Karpas-422 (cell line): ENCODE measurements at regions not wholly inside any gene's neighbourhood (a gene's known extent, or its start where the extent isn't known, plus 50 kb on each side); places are given as distances from the start of the nearest gene placed in this dataset.
"Not testable (repeated sequence)": the region's sequence is repeated elsewhere in the genome, so short reads cannot be mapped to it uniquely, and the experiment has no call there.

Experiments
- DNase-seq: peaks from one replicate; pipeline ENCODE4 v3.0.0-alpha.2; 2015
- H2AFZ ChIP-seq: fragments of 200-600 bp; sonication (generic); 2 replicates; pipeline ENCODE4 v1.6.1; 2014; ENCODE audit warnings: antibody characterized with exemption, low read length, mixed read lengths
- H3K27ac ChIP-seq: fragments of 200-600 bp; sonication (generic); 2 replicates; pipeline ENCODE4 v1.5.1; 2014; ENCODE audit warnings: mild to moderate bottlenecking, low read length, moderate library complexity
- H3K27me3 ChIP-seq: fragments of 200-600 bp; sonication (generic); 2 replicates; pipeline ENCODE4 v1.6.1; 2014; ENCODE audit warnings: low read length, mixed read lengths
- H3K36me3 ChIP-seq: fragments of 200-600 bp; sonication (generic); 2 replicates; pipeline ENCODE4 v1.6.1; 2014; ENCODE audit warnings: low read length, mixed read lengths; ENCODE audit not compliant: insufficient read depth
- H3K4me1 ChIP-seq: fragments of 200-600 bp; sonication (generic); 2 replicates; pipeline ENCODE4 v1.6.1; 2014; ENCODE audit warnings: mild to moderate bottlenecking, low read length, mixed read lengths
- H3K4me2 ChIP-seq: fragments of 200-600 bp; sonication (generic); 2 replicates; pipeline ENCODE4 v1.6.1; 2014; ENCODE audit warnings: low read length, low read depth, mild to moderate bottlenecking; ENCODE audit not compliant: poor library complexity, severe bottlenecking
- H3K4me3 ChIP-seq: fragments of 200-600 bp; sonication (generic); 2 replicates; pipeline ENCODE4 v1.5.1; 2014; ENCODE audit warnings: mild to moderate bottlenecking, antibody characterized with exemption, low read length, mixed read lengths
- H3K79me2 ChIP-seq: fragments of 200-600 bp; sonication (generic); 2 replicates; pipeline ENCODE4 v1.6.1; 2014; ENCODE audit warnings: mild to moderate bottlenecking, low read length, mixed read lengths
- H3K9ac ChIP-seq: fragments of 200-600 bp; sonication (generic); 2 replicates; pipeline ENCODE4 v1.6.0; 2014; ENCODE audit warnings: low read length
- H3K9me2 ChIP-seq: fragments of 200-600 bp; sonication (generic), shearing (Covaris generic); replicated peaks from 2 replicates; pipeline ENCODE4 v1.6.0; 2014; ENCODE audit warnings: mild to moderate bottlenecking, low read length, moderate library complexity; ENCODE audit not compliant: insufficient read depth
- H3K9me3 ChIP-seq: fragments of 300-700, 200-600 bp; sonication (generic); 2 replicates; pipeline ENCODE4 v1.6.1; 2014; ENCODE audit warnings: low read length, mixed read lengths
- H4K20me1 ChIP-seq: fragments of 200-600 bp; sonication (generic); 2 replicates; pipeline ENCODE4 v1.6.1; 2014; ENCODE audit warnings: mild to moderate bottlenecking, antibody characterized with exemption, low read length, low read depth; ENCODE audit not compliant: insufficient read depth

DNA sequence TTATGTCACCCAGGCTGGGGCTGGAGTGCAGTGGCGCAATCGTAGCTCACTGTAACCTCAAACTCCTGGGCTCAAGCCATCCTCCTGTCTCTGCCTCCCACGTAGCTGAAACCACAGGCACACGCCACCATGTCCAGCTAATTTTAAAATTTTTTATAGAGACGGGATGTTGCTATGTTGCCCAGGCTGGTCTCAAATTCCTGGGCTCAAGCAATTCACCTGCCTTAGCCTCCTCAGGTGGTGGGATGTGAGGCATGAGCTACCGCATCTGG, 123.2 kb upstream of the PARD3 start:
- no peaks in the 10 kb centered on the region for H3K4me1 ChIP-seq
- no peak overlapping the region for H3K9ac ChIP-seq
- no peak overlapping the region for H2AFZ ChIP-seq
- no peaks in the 10 kb centered on the region for H3K27me3 ChIP-seq
- H3K4me3 ChIP-seq: no peak overlapping the region
- H3K27ac ChIP-seq: no peak overlapping the region
- no peak overlapping the region for H3K4me2 ChIP-seq
- no peaks in the 10 kb centered on the region for H3K9me2 ChIP-seq
- H3K79me2 ChIP-seq: no peaks in the 10 kb centered on the region
- H4K20me1 ChIP-seq: no peaks in the 10 kb centered on the region
- H3K9me3 ChIP-seq: no peaks in the 10 kb centered on the region
- no peaks in the 10 kb centered on the region for H3K36me3 ChIP-seq
- no peak for DNase-seq

DNA sequence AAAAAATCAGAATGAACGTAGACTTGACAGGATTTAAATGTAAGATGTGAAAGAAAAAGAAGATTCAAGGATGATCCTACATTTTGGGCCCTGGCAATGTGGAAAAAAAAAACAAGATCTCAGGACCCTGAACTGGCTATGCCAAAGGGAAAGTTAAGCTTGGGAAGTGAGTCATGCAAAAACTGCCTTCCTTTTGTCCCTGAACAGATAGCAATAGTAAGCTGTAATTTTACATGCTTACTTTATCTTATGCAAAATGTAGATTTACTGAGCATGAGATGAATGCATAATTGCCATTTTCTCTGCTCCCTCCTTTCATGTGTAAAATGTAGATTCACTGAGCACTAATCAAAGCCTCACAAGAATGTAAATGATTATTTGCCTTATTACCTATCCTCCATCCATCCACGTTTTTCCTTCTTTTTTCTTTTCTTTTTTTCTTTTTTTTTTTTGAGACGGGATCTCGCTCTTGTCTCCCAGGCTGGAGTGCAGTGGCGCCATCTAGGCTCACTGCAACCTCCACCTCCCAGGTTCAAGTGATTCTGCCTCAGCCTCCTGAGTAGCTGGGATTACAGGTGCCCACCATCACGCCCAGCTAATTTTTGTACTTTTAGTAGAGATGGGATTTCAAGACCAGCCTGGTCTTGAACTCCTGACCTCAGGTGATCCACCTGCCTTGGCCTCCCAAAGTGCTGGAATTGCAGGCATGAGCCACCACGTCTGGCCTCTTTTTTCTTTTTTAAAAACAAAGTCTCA, 122.7 kb upstream of the PARD3 start:
- not testable (repeated sequence) for H3K9me3 ChIP-seq, H3K4me1 ChIP-seq, H2AFZ ChIP-seq, H3K27ac ChIP-seq, H3K9ac ChIP-seq, H3K36me3 ChIP-seq, H3K79me2 ChIP-seq, H3K4me2 ChIP-seq, H3K9me2 ChIP-seq, H3K27me3 ChIP-seq, H3K4me3 ChIP-seq, H4K20me1 ChIP-seq, DNase-seq

- no peaks in the 10 kb centered on the region for H4K20me1 ChIP-seq
- no peaks in the 10 kb centered on the region for H3K27me3 ChIP-seq
- H3K36me3 ChIP-seq: no peaks in the 10 kb centered on the region
- H3K4me2 ChIP-seq: no peak overlapping the region
- no peaks in the 10 kb centered on the region for H3K9me3 ChIP-seq
- no peak overlapping the region for H3K9ac ChIP-seq
- no peak for DNase-seq
- no peaks in the 10 kb centered on the region for H3K9me2 ChIP-seq
- no peaks in the 10 kb centered on the region for H3K4me1 ChIP-seq
- no peak overlapping the region for H3K27ac ChIP-seq
- H3K4me3 ChIP-seq: no peak overlapping the region
- no peak overlapping the region for H2AFZ ChIP-seq
- H3K79me2 ChIP-seq: no peaks in the 10 kb centered on the region
These were observed 121.0 kb upstream of the PARD3 start for GRCh38 chr10:34936061-34936460.

DNA sequence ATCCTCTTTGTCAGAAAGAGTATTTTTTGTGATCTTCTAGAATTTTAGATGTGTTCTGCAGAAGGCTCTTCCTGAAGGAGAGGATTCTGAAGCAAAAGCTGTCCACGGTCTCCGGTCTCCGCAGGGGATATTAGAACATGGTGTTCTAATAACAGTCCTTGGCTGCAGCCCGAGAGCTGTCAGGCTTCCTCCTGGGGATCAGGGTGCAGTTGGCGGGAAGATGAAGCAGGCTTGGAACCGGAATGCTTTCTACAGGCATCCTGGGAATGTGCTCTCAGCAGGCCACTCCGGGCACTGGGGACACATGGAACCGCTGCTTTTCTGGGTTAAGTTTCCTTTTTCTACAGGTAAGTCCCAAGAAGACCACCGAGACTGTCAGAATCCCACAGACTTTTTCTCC, 118.6 kb upstream of the PARD3 start:
- Histone ChIP-seq H3K9ac (no peak overlapping the region), H4K20me1 (no peaks in the 10 kb centered on the region), H3K4me3 (no peak overlapping the region), H3K79me2 (no peaks in the 10 kb centered on the region), H3K4me2 (no peak overlapping the region), H3K27me3 (no peaks in the 10 kb centered on the region), H2AFZ (no peak overlapping the region), H3K27ac (no peak overlapping the region), H3K4me1 (no peaks in the 10 kb centered on the region), H3K9me3 (no peaks in the 10 kb centered on the region), H3K9me2 (no peaks in the 10 kb centered on the region), H3K36me3 (no peaks in the 10 kb centered on the region)
- DNase-seq: no peak

GRCh38 chr10:34932235-34932634, 117.1 kb upstream of the PARD3 start:
- Histone ChIP-seq H3K9me2 (no peaks in the 10 kb centered on the region), H3K4me2 (no peak overlapping the region), H3K4me3 (no peak overlapping the region), H3K9ac (no peak overlapping the region), H3K36me3 (no peaks in the 10 kb centered on the region), H3K27me3 (no peaks in the 10 kb centered on the region), H4K20me1 (no peaks in the 10 kb centered on the region), H3K9me3 (no peaks in the 10 kb centered on the region), H3K4me1 (no peaks in the 10 kb centered on the region), H3K79me2 (no peaks in the 10 kb centered on the region), H3K27ac (no peak overlapping the region), H2AFZ (no peak overlapping the region)
- DNase-seq: no peak

- H3K79me2 ChIP-seq: no peaks in the 10 kb centered on the region
- no peaks in the 10 kb centered on the region for H3K36me3 ChIP-seq
- no peak overlapping the region for H3K9ac ChIP-seq
- H3K27me3 ChIP-seq: no peaks in the 10 kb centered on the region
- H3K9me3 ChIP-seq: no peaks in the 10 kb centered on the region
- no peak overlapping the region for H3K27ac ChIP-seq
- no peaks in the 10 kb centered on the region for H3K4me1 ChIP-seq
- no peaks in the 10 kb centered on the region for H4K20me1 ChIP-seq
- H3K4me3 ChIP-seq: no peak overlapping the region
- no peak overlapping the region for H3K4me2 ChIP-seq
- H2AFZ ChIP-seq: no peak overlapping the region
- DNase-seq: no peak
- H3K9me2 ChIP-seq: no peaks in the 10 kb centered on the region
These were observed 116.1 kb upstream of the PARD3 start for GRCh38 chr10:34931216-34931615.

GRCh38 chr10:34922138-34922537, 107.0 kb upstream of the PARD3 start:
- Histone ChIP-seq H3K79me2 (no peaks in the 10 kb centered on the region), H4K20me1 (no peaks in the 10 kb centered on the region), H3K9me2 (no peaks in the 10 kb centered on the region), H3K4me3 (no peak overlapping the region), H3K4me1 (no peaks in the 10 kb centered on the region), H3K27ac (no peak overlapping the region), H3K36me3 (no peaks in the 10 kb centered on the region), H3K9me3 (peaks cover 9% of the 10 kb centered on the region; the same call in 1 of the 2 replicates), H3K27me3 (no peaks in the 10 kb centered on the region), H3K4me2 (no peak overlapping the region), H3K9ac (no peak overlapping the region), H2AFZ (no peak overlapping the region)
- no peak for DNase-seq

DNA sequence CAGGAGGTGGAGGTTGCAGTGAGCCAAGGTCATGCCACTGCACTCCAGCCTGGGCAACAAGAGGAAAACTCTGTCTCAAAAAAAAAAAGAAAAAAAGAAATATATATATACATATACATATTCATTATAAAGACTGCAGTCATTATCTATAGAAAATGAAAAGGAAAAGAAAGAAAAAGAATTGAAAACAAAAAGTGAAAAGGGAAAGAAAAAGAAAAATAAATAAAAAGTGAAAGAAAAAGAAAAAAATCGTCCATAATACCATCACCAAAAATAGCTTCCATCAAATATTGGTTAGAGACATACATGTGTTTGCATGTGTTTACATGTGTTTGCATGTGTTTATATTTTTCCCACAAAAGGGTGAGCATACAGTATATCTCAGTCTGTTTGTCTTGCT, 105.5 kb upstream of the PARD3 start:
- peaks cover 9% of the 10 kb centered on the region; the same call in 1 of the 2 replicates for H3K9me3 ChIP-seq
- no peak overlapping the region for H3K27ac ChIP-seq
- no peaks in the 10 kb centered on the region for H3K36me3 ChIP-seq
- no peak for DNase-seq
- H4K20me1 ChIP-seq: no peaks in the 10 kb centered on the region
- H3K9me2 ChIP-seq: no peaks in the 10 kb centered on the region
- H3K9ac ChIP-seq: no peak overlapping the region
- no peak overlapping the region for H3K4me3 ChIP-seq
- H3K4me2 ChIP-seq: no peak overlapping the region
- no peaks in the 10 kb centered on the region for H3K4me1 ChIP-seq
- H3K79me2 ChIP-seq: no peaks in the 10 kb centered on the region
- no peak overlapping the region for H2AFZ ChIP-seq
- H3K27me3 ChIP-seq: no peaks in the 10 kb centered on the region
